ENCODE measurements at regions not wholly inside any gene's neighbourhood (a gene's known extent, or its start where the extent isn't known, plus 50 kb on each side); places are given as distances from the start of the nearest gene placed in this dataset.

GRCh38 chr9:7668541-7668940 is 131.0 kb downstream of the DMAC1 start:
- TF ChIP-seq CTCF (IDR thresholded peaks at IDR 0.05; ENCODE audit: low read depth, low read length) (no peak), EZH2phosphoT487 (IDR thresholded peaks at IDR 0.05; ENCODE audit: low read depth) (no peak)

Measured in OCI-LY3 (cell line).